HepG2 (cell line): ENCODE measurements at regions not wholly inside any gene's neighbourhood (a gene's known extent, or its start where the extent isn't known, plus 50 kb on each side); places are given as distances from the start of the nearest gene placed in this dataset.

Experiments used
- CREB1 ChIP-seq, 2 experiments: fragments of 450-650 bp in 1 of 2; IDR thresholded peaks; 2 replicates each; pipeline ENCODE4 v1.6.1; 2016 to 2017; ENCODE audit warnings: control low read depth in 1 of 2, mild to moderate bottlenecking in 1 of 2, missing compliant biosample characterization in 1 of 2, missing genetic modification characterization in 1 of 2
- IRF2 ChIP-seq: IDR thresholded peaks from 2 replicates; pipeline ENCODE4 v1.6.1; 2018; ENCODE audit warnings: missing genetic modification reagents, missing compliant biosample characterization
- MYC ChIP-seq: sonication (generic); formaldehyde crosslinking; IDR thresholded peaks from 2 replicates; pipeline ENCODE4 v1.9.0; 2021; ENCODE audit warnings: missing genetic modification reagents, borderline replicate concordance
- TF ChIP-seq, protein P1 (sequence below): sonication (generic); formaldehyde crosslinking; IDR thresholded peaks from 2 replicates; pipeline ENCODE4 v1.4.0; 2020; ENCODE audit warnings: mild to moderate bottlenecking, missing genetic modification reagents, borderline replicate concordance

DNA sequence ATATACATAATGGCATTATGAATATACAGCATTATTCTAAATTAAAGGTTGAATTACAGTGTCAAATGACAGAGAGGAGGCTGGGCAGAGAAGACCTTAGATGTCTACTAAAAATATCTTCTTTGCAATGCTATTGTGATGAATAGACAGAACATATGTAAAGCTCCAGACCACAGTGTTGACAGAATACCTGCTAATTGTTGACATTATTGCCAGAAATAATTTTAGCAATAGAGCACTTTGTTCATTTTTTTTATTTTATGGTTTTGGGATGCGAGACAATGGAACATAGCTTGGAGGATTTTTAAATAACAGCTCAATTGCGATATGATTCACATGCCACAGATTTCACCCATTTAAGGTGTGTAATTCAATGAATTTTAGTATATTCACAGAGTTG lies 508.8 kb downstream of the PSAT1 start:
- TF ChIP-seq, protein P1, sequence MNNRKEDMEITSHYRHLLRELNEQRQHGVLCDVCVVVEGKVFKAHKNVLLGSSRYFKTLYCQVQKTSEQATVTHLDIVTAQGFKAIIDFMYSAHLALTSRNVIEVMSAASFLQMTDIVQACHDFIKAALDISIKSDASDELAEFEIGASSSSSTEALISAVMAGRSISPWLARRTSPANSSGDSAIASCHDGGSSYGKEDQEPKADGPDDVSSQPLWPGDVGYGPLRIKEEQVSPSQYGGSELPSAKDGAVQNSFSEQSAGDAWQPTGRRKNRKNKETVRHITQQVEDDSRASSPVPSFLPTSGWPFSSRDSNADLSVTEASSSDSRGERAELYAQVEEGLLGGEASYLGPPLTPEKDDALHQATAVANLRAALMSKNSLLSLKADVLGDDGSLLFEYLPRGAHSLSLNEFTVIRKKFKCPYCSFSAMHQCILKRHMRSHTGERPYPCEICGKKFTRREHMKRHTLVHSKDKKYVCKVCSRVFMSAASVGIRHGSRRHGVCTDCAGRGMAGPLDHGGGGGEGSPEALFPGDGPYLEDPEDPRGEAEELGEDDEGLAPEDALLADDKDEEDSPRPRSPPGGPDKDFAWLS (CRISPR knock-in tag) = no peak
- TF ChIP-seq CREB1 (IDR thresholded peaks at IDR 0.05) = no peak
- TF ChIP-seq CREB1 (CRISPR knock-in tag; IDR thresholded peaks at IDR 0.05) = no peak
- TF ChIP-seq IRF2 (CRISPR knock-in tag) = no peak
- TF ChIP-seq MYC (CRISPR knock-in tag) = no peak
